GM18868 (cell line): ENCODE measurements at regions not wholly inside any gene's neighbourhood (a gene's known extent, or its start where the extent isn't known, plus 50 kb on each side); places are given as distances from the start of the nearest gene placed in this dataset.

Experiments used
- ATAC-seq: cut with Tn5 transposase; IDR thresholded peaks from one replicate; pipeline ENCODE4 v1.9.1; 2021; ENCODE audit warnings: mild to moderate bottlenecking, moderate library complexity; ENCODE audit not compliant: unreplicated experiment

- no peak for ATAC-seq
Observed at GRCh38 chr12:130070126-130070611, 92.1 kb upstream of the FZD10 start.

- ATAC-seq = no peak
Observed at GRCh38 chr12:130073721-130074120, 88.5 kb upstream of the FZD10 start.

- no peak for ATAC-seq
Observed at GRCh38 chr12:130074661-130075406, 87.4 kb upstream of the FZD10 start.

GRCh38 chr12:130075497-130076076, 86.7 kb upstream of the FZD10 start:
- no peak for ATAC-seq

GRCh38 chr12:130076126-130076525, 86.1 kb upstream of the FZD10 start:
- no peak for ATAC-seq

- ATAC-seq = no peak
Observed at GRCh38 chr12:130076752-130077151, 85.5 kb upstream of the FZD10 start.

GRCh38 chr12:130078852-130079251, 83.4 kb upstream of the FZD10 start:
- no peak for ATAC-seq

GRCh38 chr12:130079279-130079678, 83.0 kb upstream of the FZD10 start:
- ATAC-seq = no peak

- ATAC-seq = no peak
Observed at GRCh38 chr12:130080205-130080604, 82.1 kb upstream of the FZD10 start.

- ATAC-seq = no peak
Observed at GRCh38 chr12:130081117-130081805, 81.0 kb upstream of the FZD10 start.

GRCh38 chr12:130083002-130083401, 79.3 kb upstream of the FZD10 start:
- ATAC-seq = no peak

- no peak for ATAC-seq
Observed at GRCh38 chr12:130083734-130084133, 78.5 kb upstream of the FZD10 start.

- no peak for ATAC-seq
Observed at GRCh38 chr12:130084359-130084758, 77.9 kb upstream of the FZD10 start.

GRCh38 chr12:130086248-130086647, 76.0 kb upstream of the FZD10 start:
- no peak for ATAC-seq

GRCh38 chr12:130086797-130087196, 75.5 kb upstream of the FZD10 start:
- no peak for ATAC-seq

GRCh38 chr12:130087222-130087621, 75.0 kb upstream of the FZD10 start:
- ATAC-seq = no peak

GRCh38 chr12:130088504-130088903, 73.8 kb upstream of the FZD10 start:
- ATAC-seq = no peak

GRCh38 chr12:130090542-130090941, 71.7 kb upstream of the FZD10 start:
- no peak for ATAC-seq

GRCh38 chr12:130093380-130093779, 68.9 kb upstream of the FZD10 start:
- no peak for ATAC-seq

GRCh38 chr12:130097342-130097741, 64.9 kb upstream of the FZD10 start:
- ATAC-seq = no peak

- ATAC-seq = no peak
Observed at GRCh38 chr12:130097798-130098255, 64.4 kb upstream of the FZD10 start.
